Left ventricle myocardium inferior (tissue), 1 donor: ENCODE measurements at regions not wholly inside any gene's neighbourhood (a gene's known extent, or its start where the extent isn't known, plus 50 kb on each side); places are given as distances from the start of the nearest gene placed in this dataset.

ENCODE experiments used
- DNase-seq: peaks from one replicate; pipeline ENCODE4 v3.0.0-alpha.2; 2020
- H3K27ac ChIP-seq: fragments of 200-600 bp; replicated peaks from 2 replicates; pipeline ENCODE4 v1.8.0; 2021
- H3K27me3 ChIP-seq: fragments of 200-600 bp; 2 replicates; pipeline ENCODE4 v1.8.0; 2021; ENCODE audit warnings: low read depth
- H3K36me3 ChIP-seq: fragments of 200-600 bp; 2 replicates; pipeline ENCODE4 v1.8.0; 2021
- H3K4me1 ChIP-seq: fragments of 200-600 bp; 2 replicates; pipeline ENCODE4 v1.8.0; 2021
- H3K4me3 ChIP-seq: fragments of 200-600 bp; 2 replicates; pipeline ENCODE4 v1.8.0; 2021; ENCODE audit warnings: mild to moderate bottlenecking, moderate library complexity
- H3K9me3 ChIP-seq: fragments of 200-600 bp; replicated peaks from 2 replicates; pipeline ENCODE4 v1.8.0; 2021
- intact Hi-C: fragments of 100-400 bp; cut with micrococcal nuclease; formaldehyde crosslinking; loops from one replicate; pipeline ENCODE4 v1.11.0; 2022
- TF ChIP-seq, protein P1 (sequence below): fragments of 200-600 bp; IDR thresholded peaks from 2 replicates; pipeline ENCODE4 v1.8.0; 2021; ENCODE audit warnings: antibody characterized with exemption, mild to moderate bottlenecking, borderline replicate concordance
- donor health status: DM: no; HTN: yes; CAD: no; lungs with severe emphysema.

DNA sequence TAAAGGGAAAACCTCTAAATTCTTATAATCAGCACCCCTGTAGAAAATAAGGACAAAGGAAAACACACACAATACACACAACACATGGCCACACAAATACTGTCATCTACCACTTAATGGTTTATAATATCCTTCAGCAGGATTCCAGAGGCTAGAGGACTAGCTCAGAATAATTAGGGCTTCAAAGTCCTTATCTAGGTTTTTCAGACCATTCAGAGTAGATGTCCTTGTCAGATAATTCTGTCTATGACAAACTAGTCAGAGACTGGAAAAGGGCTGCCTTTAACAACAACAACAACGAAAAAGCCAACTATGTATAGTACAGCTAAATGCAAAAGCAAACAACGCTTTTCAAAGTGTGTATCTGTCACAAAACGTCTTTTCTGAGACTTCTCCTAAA is 456.5 kb upstream of the CNTN5 start:
- no peak overlapping the region for H3K4me3 ChIP-seq
- no peaks in the 10 kb centered on the region for H3K36me3 ChIP-seq
- intact Hi-C loops: no loop called here
- no peaks in the 10 kb centered on the region for H3K4me1 ChIP-seq
- DNase-seq: no peak
- H3K9me3 ChIP-seq: no peaks in the 10 kb centered on the region
- TF ChIP-seq, protein P1, sequence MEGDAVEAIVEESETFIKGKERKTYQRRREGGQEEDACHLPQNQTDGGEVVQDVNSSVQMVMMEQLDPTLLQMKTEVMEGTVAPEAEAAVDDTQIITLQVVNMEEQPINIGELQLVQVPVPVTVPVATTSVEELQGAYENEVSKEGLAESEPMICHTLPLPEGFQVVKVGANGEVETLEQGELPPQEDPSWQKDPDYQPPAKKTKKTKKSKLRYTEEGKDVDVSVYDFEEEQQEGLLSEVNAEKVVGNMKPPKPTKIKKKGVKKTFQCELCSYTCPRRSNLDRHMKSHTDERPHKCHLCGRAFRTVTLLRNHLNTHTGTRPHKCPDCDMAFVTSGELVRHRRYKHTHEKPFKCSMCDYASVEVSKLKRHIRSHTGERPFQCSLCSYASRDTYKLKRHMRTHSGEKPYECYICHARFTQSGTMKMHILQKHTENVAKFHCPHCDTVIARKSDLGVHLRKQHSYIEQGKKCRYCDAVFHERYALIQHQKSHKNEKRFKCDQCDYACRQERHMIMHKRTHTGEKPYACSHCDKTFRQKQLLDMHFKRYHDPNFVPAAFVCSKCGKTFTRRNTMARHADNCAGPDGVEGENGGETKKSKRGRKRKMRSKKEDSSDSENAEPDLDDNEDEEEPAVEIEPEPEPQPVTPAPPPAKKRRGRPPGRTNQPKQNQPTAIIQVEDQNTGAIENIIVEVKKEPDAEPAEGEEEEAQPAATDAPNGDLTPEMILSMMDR: no peak
- H3K27me3 ChIP-seq: no peaks in the 10 kb centered on the region
- H3K27ac ChIP-seq: no peak overlapping the region

DNA sequence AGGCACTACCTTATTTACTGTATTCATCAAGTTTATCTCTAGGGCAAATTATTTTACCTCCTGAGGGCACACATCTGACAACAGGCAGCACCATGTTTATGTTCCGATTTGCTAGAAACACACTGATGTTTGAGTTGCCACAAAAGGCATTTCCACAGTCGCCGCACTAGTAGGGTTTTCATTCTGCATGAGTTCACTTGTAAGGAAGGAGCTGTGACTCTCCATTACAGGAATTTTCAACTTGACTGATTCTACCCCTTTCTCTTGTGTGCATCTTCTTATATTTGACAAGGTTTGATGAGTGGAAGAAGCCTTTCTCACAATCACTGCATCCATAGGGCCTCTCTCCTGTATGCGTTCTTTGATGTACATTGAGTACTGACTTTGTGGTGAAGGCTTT is 455.9 kb upstream of the CNTN5 start:
- TF ChIP-seq, protein P1: no peak
- no peak for DNase-seq
- no peaks in the 10 kb centered on the region for H3K4me1 ChIP-seq
- H3K36me3 ChIP-seq: no peaks in the 10 kb centered on the region
- H3K9me3 ChIP-seq: no peaks in the 10 kb centered on the region
- H3K27me3 ChIP-seq: no peaks in the 10 kb centered on the region
- no peak overlapping the region for H3K27ac ChIP-seq
- intact Hi-C loops: no loop called here
- no peak overlapping the region for H3K4me3 ChIP-seq

DNA sequence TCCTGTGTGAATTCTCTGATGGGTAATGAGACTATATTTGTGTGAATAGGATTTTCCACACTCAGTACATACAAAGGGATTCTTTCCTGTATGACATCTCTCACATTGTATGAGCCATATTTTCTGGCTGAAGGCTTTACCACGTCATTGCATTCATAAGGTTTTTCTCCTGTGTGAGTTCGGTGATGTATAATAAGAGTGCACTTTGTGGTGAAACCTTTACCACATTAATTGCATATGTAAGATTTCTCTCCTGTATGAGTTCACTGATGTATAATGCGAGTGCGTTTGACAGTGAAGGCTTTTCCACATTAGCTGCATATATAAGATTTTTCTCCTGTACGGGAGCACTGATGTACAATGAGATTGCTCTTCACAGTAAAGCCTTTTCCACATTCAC is 455.4 kb upstream of the CNTN5 start:
- no peaks in the 10 kb centered on the region for H3K4me1 ChIP-seq
- TF ChIP-seq, protein P1: no peak

DNA sequence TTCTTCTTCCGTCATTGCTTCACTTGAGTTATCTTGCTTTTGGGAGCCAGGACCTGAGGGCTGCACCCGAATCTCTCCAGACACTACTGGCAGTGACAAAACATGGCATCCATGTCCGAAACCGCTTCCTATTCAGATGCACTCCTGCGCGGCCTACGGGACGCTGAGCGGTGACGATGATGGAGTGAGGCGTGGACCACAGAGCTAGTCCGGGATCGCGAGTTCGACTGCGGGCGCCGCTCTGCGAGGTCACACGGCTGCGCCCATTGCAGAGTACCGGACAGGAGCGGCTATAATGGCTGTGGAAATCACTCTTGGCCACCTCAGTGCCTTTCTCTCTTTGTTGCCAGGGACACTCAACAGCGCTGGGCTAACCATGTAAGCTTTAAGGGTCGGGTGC is 453.8 kb upstream of the CNTN5 start:
- no peak for DNase-seq
- Histone ChIP-seq H3K36me3 (no peaks in the 10 kb centered on the region), H3K27me3 (no peaks in the 10 kb centered on the region), H3K4me3 (no peak overlapping the region), H3K27ac (no peak overlapping the region), H3K9me3 (no peaks in the 10 kb centered on the region), H3K4me1 (no peaks in the 10 kb centered on the region)
- TF ChIP-seq, protein P1: no peak
- intact Hi-C loops: no loop called here

More for the DNA sequence above, 455.4 kb upstream of the CNTN5 start:
- Histone ChIP-seq H3K27ac (no peak overlapping the region), H3K4me3 (no peak overlapping the region), H3K36me3 (no peaks in the 10 kb centered on the region), H3K27me3 (no peaks in the 10 kb centered on the region), H3K9me3 (no peaks in the 10 kb centered on the region)
- intact Hi-C loops: no loop called here
- no peak for DNase-seq

DNA sequence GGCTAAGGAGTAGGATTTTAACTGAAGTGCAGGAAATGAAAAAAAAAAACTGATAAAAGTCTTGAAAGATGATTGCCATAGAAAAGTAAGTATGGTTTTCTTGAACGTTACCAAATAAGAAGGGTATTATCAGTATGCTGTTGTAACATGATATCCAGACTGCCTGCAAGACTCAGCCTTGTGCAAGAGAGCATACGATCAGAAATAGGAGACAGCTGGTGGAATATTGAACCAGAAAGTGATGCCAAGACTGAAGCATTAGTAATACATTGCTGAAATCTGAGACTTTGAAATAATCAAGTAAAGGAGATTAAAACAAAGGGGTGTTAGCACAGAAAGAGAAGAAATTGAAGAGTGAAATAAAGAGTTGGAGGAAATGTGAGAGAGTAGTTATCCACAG is 452.7 kb upstream of the CNTN5 start:
- H3K27ac ChIP-seq: no peak overlapping the region
- H3K4me1 ChIP-seq: no peaks in the 10 kb centered on the region
- H3K9me3 ChIP-seq: no peaks in the 10 kb centered on the region
- H3K36me3 ChIP-seq: no peaks in the 10 kb centered on the region
- H3K27me3 ChIP-seq: no peaks in the 10 kb centered on the region
- no peak for DNase-seq
- no peak overlapping the region for H3K4me3 ChIP-seq
- TF ChIP-seq, protein P1: no peak
- intact Hi-C loops: no loop called here

DNA sequence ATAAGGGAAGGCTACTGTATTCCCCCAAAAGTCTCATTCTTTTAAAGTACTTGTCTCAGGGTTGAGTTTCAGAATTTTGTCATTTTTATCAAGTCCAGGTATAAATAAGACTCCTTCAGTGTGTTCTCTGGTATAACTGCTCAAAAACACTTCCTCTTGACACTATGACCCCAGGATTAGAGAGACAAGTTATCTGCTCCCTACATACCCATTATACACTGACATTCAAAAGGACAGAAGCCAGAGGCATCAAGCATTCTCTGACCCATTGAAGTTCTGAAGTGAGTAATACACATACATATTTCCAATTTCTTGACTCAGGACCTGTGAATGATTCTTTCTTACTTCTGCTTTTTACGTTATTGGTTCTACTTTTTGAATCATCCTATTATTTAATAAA is 447.8 kb upstream of the CNTN5 start:
- no peak for DNase-seq
- Histone ChIP-seq H3K9me3 (no peaks in the 10 kb centered on the region), H3K27me3 (no peaks in the 10 kb centered on the region), H3K4me3 (no peak overlapping the region), H3K36me3 (no peaks in the 10 kb centered on the region), H3K27ac (no peak overlapping the region), H3K4me1 (no peaks in the 10 kb centered on the region)
- TF ChIP-seq, protein P1: no peak
- intact Hi-C loops: no loop called here
